ENCODE measurements at regions not wholly inside any gene's neighbourhood (a gene's known extent, or its start where the extent isn't known, plus 50 kb on each side); places are given as distances from the start of the nearest gene placed in this dataset.

- Histone ChIP-seq H3K4me1 (no peaks in the 10 kb centered on the region), H3K27me3 (no peaks in the 10 kb centered on the region), H3K27ac (no peak overlapping the region), H3K4me3 (no peak overlapping the region), H3K9me3 (no peaks in the 10 kb centered on the region), H3K36me3 (no peaks in the 10 kb centered on the region)
- WGBS, 2 donors, result 30 to 34% methylated on average over 4 of the region's 4 CpGs
- intact Hi-C loops (cut with DNase I), result no loop called here
- no peak for DNase-seq
- TF ChIP-seq POLR2A (IDR thresholded peaks at IDR 0.05) (no peak), CTCF (IDR thresholded peaks at IDR 0.05) (no peak)
Observed at GRCh38 chr6:132964101-132964867, 149.9 kb downstream of the RPS12 start.

- DNase-seq, result no peak
- Histone ChIP-seq H3K9me3 (no peaks in the 10 kb centered on the region), H3K36me3 (no peaks in the 10 kb centered on the region), H3K4me3 (no peak overlapping the region), H3K27me3 (no peaks in the 10 kb centered on the region), H3K4me1 (no peaks in the 10 kb centered on the region), H3K27ac (no peak overlapping the region)
- intact Hi-C loops (cut with DNase I), result no loop called here
- TF ChIP-seq CTCF (IDR thresholded peaks at IDR 0.05) (no peak), POLR2A (IDR thresholded peaks at IDR 0.05) (no peak)
- WGBS, 2 donors, result 32 to 45% methylated on average over 2 of the region's 2 CpGs
Observed at GRCh38 chr6:132964868-132965382, 150.6 kb downstream of the RPS12 start.

GRCh38 chr6:132967871-132968270, 153.5 kb downstream of the RPS12 start:
- no peak overlapping the region for H3K27ac ChIP-seq
- WGBS, 2 donors, result 53 to 64% methylated on average over 2 of the region's 2 CpGs
- TF ChIP-seq POLR2A (IDR thresholded peaks at IDR 0.05), result no peak
- no peak for TF ChIP-seq CTCF (IDR thresholded peaks at IDR 0.05)
- H3K4me1 ChIP-seq, result no peaks in the 10 kb centered on the region
- DNase-seq, result no peak
- intact Hi-C loops (cut with DNase I), result no loop called here
- H3K4me3 ChIP-seq, result no peak overlapping the region
- no peaks in the 10 kb centered on the region for H3K9me3 ChIP-seq
- no peaks in the 10 kb centered on the region for H3K36me3 ChIP-seq
- no peaks in the 10 kb centered on the region for H3K27me3 ChIP-seq

GRCh38 chr6:132968419-132968950, 154.1 kb downstream of the RPS12 start:
- no peak for DNase-seq

More at GRCh38 chr6:132968419-132968950, 154.1 kb downstream of the RPS12 start:
- WGBS, 2 donors, result 48 to 68% methylated on average over 4 to 5 of the region's 5 CpGs
- intact Hi-C loops (cut with DNase I), result no loop called here
- Histone ChIP-seq H3K36me3 (no peaks in the 10 kb centered on the region), H3K4me3 (no peak overlapping the region), H3K27me3 (no peaks in the 10 kb centered on the region), H3K27ac (no peak overlapping the region), H3K9me3 (no peaks in the 10 kb centered on the region), H3K4me1 (no peaks in the 10 kb centered on the region)
- no peak for TF ChIP-seq POLR2A (IDR thresholded peaks at IDR 0.05)
- TF ChIP-seq CTCF (IDR thresholded peaks at IDR 0.05), result no peak
